K562 (cell line): ENCODE measurements at regions not wholly inside any gene's neighbourhood (a gene's known extent, or its start where the extent isn't known, plus 50 kb on each side); places are given as distances from the start of the nearest gene placed in this dataset.

Source experiments
- ATAC-seq: fragments of 200-7000 bp; cut with Tn5 transposase; 3 replicates; pipeline ENCODE4 v1.9.1; 2020; ENCODE audit warnings: moderate library complexity
- BruUV-seq: library from RNA; stranded (reverse); fragments of 400-500 nt; replicated peaks from 2 replicates; lab custom pipeline; 2021; lab: Mats Ljungman, UMichigan
- CTCF ChIA-PET: fragments of 300-600 bp; formaldehyde crosslinking; extraction: SDS; loops from one replicate; lab custom pipeline; 2021; ENCODE audit warnings: low intra/inter-chr PET ratio; lab: Yijun Ruan, JAX
- POLR2A ChIA-PET: fragments of 300-600, 350-650 bp; sonication (Branson Sonifier 250); formaldehyde crosslinking; extraction: SDS; loops from one replicate; lab custom pipeline; 2021; ENCODE audit warnings: antibody characterized with exemption, inconsistent platforms; lab: Yijun Ruan, JAX
- DNase-seq, 4 experiments: peaks; one replicate each; pipeline versions ENCODE4 v3.0.0 to v3.0.0-alpha.2; 2011 to 2018; ENCODE audit warnings: low spot score in 3 of 4, mixed read lengths in 3 of 4; ENCODE audit errors: extremely low read depth in 1 of 4
- FAIRE-seq: peaks from 2 replicates; lab custom pipeline; 2011; peaks lifted over from hg19 to GRCh38; lab: Jason Lieb, UNC
- H2AFZ ChIP-seq: 2 replicates; pipeline ENCODE4 v1.6.0; 2011; ENCODE audit warnings: low read depth, low read length, control low read depth, inconsistent platforms
- H3K27ac ChIP-seq: fragments of 200-600 bp; 3 replicates; pipeline ENCODE4 v1.8.0; 2011; ENCODE audit warnings: low read depth, mild to moderate bottlenecking, control low read depth, inconsistent platforms, low read length, moderate library complexity, mixed read lengths; ENCODE audit errors: extremely low read depth
- H3K27me3 ChIP-seq, 2 experiments: fragments of 300-600 bp in 1 of 2; 2 replicates in 1 of 2; 3 replicates in 1 of 2; pipeline versions ENCODE4 v1.6.0 to v1.8.0; 2011; ENCODE audit warnings: inconsistent platforms in 2 of 2, low read length in 2 of 2, mild to moderate bottlenecking in 1 of 2, mixed read lengths in 1 of 2, moderate library complexity in 1 of 2; ENCODE audit not compliant: control insufficient read depth in 2 of 2, insufficient read depth in 2 of 2
- H3K36me3 ChIP-seq: fragments of 300-600 bp; 3 replicates; pipeline ENCODE4 v1.8.0; 2011; ENCODE audit warnings: mild to moderate bottlenecking, low read length, inconsistent platforms; ENCODE audit not compliant: control insufficient read depth, insufficient read depth
- H3K4me1 ChIP-seq, 2 experiments: fragments of 200-600 bp in 1 of 2; replicated peaks in 1 of 2; 2 replicates in 1 of 2; 3 replicates in 1 of 2; pipeline versions ENCODE4 v1.5.1 to v1.8.0; 2011; ENCODE audit warnings: inconsistent platforms in 2 of 2, low read length in 2 of 2, mild to moderate bottlenecking in 1 of 2, mixed read lengths in 1 of 2, moderate library complexity in 1 of 2; ENCODE audit not compliant: control insufficient read depth in 2 of 2, insufficient read depth in 2 of 2
- H3K4me2 ChIP-seq: 2 replicates; pipeline ENCODE4 v1.6.1; 2011; ENCODE audit warnings: low read length, control low read depth, inconsistent platforms, mixed read lengths; ENCODE audit not compliant: insufficient read depth
- H3K4me3 ChIP-seq: fragments of 200-600 bp; sonication (generic), shearing (Covaris generic); 2 replicates; pipeline ENCODE4 v1.5.1; 2016; ENCODE audit warnings: control low read depth, inconsistent platforms
- H3K79me2 ChIP-seq: fragments of 200-600 bp; 3 replicates; pipeline ENCODE4 v1.8.0; 2011; ENCODE audit warnings: low read length, inconsistent platforms; ENCODE audit not compliant: control insufficient read depth, insufficient read depth
- H3K9ac ChIP-seq, 2 experiments: 2 replicates each; pipeline versions ENCODE4 v1.6.0 to v1.6.1; 2011; ENCODE audit warnings: low read depth in 2 of 2, low read length in 2 of 2, control low read depth in 1 of 2, inconsistent platforms in 1 of 2, mild to moderate bottlenecking in 1 of 2, mixed read lengths in 1 of 2; ENCODE audit not compliant: insufficient read depth in 1 of 2
- H3K9me1 ChIP-seq: one replicate; pipeline ENCODE4 v1.6.0; 2011; ENCODE audit warnings: inconsistent platforms, mild to moderate bottlenecking, low read length, moderate library complexity; ENCODE audit not compliant: control insufficient read depth, insufficient read depth
- H3K9me3 ChIP-seq: replicated peaks from 2 replicates; pipeline ENCODE4 v1.5.1; 2011; ENCODE audit warnings: low read depth, low read length, inconsistent platforms; ENCODE audit not compliant: control insufficient read depth, insufficient read depth
- H4K20me1 ChIP-seq: replicated peaks from 2 replicates; pipeline ENCODE4 v1.6.1; 2011; ENCODE audit warnings: low read length, inconsistent platforms, mixed read lengths; ENCODE audit not compliant: control insufficient read depth, insufficient read depth
- NELFE ChIP-seq: IDR thresholded peaks from 2 replicates; pipeline ENCODE4 v1.6.1; 2011; ENCODE audit warnings: mild to moderate bottlenecking; ENCODE audit not compliant: insufficient read depth, insufficient read length
- PTTG1 ChIP-seq: fragments of 450-650 bp; IDR thresholded peaks from 2 replicates; pipeline ENCODE4 v1.6.1; 2016; ENCODE audit warnings: low read depth, mild to moderate bottlenecking, missing genetic modification characterization, missing compliant biosample characterization
- SPI1 ChIP-seq: IDR thresholded peaks from 2 replicates; pipeline ENCODE4 v1.6.1; 2011; ENCODE audit warnings: low read depth, low read length, control low read depth, borderline replicate concordance
- TAF7 ChIP-seq: fragments of 450-650 bp; IDR thresholded peaks from 2 replicates; pipeline ENCODE4 v1.6.1; 2016; ENCODE audit warnings: missing genetic modification characterization, missing compliant biosample characterization
- ZNF124 ChIP-seq: sonication (generic); formaldehyde crosslinking; IDR thresholded peaks from 2 replicates; pipeline ENCODE4 v1.8.1; 2022; ENCODE audit warnings: missing genetic modification reagents
- ZNF24 ChIP-seq: fragments of 450-650 bp; IDR thresholded peaks from 2 replicates; pipeline ENCODE4 v1.6.1; 2016
- WGBS: fragments of 100-300 bp; shearing (Covaris generic); methylation state at CpG from one replicate; pipeline ENCODE4 v1.1.6; 2016; ENCODE audit warnings: low coverage, mixed read lengths; ENCODE audit not compliant: insufficient coverage; ENCODE audit errors: missing lambda C conversion rate; 5-methylcytosine and 5-hydroxymethylcytosine counted together
- in situ Hi-C: fragments of 300-500 bp; cut with MboI; formaldehyde crosslinking; loops from 4 replicates; pipeline ENCODE4 v1.15.0; 2018; ENCODE audit warnings: inconsistent platforms, mixed read lengths
- intact Hi-C: fragments of 100-400 bp; cut with micrococcal nuclease; formaldehyde crosslinking; loops from 2 replicates; pipeline ENCODE4 v1.14.2; 2022
- TF ChIP-seq, protein P1 (sequence below): fragments of 450-650 bp; IDR thresholded peaks from 2 replicates; pipeline ENCODE4 v1.6.1; 2016

DNA sequence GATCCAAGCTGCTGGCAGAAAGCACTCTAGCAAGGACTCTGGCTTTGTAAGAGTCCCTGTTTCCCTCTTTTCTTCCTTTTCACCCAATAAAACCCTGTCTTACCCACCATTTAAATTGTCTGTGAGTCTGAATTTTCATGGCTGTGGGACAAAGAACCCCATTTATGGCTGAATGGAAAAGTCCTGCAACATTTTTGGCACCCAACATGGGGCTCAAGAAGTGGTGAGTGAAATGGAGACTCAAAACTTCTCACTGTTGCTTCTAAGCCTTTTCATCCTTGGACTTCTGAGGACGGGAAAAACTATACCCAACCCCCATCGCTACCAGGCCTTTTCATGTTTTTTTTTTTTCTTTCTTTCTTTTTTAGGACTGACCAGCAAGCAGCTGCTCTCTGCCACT is 329.5 kb upstream of the CWC22 start:
- no peak overlapping the region for H3K4me2 ChIP-seq
- H4K20me1 ChIP-seq: no peaks in the 10 kb centered on the region
- 0% methylated on average over 1 of the region's 2 CpGs for WGBS
- ChIA-PET CTCF (no interaction called here), POLR2A (no interaction called here)
- no peaks in the 10 kb centered on the region for H3K27me3 ChIP-seq
- no peaks in the 10 kb centered on the region for H3K4me1 ChIP-seq
- BruUV-seq: no TSS peak
- no peak overlapping the region for H3K9ac ChIP-seq
- no peak overlapping the region for H3K4me3 ChIP-seq
- no peak overlapping the region for H2AFZ ChIP-seq
- in situ Hi-C loops (no loop called here), intact Hi-C loops (no loop called here)
- no peak for TF ChIP-seq ZNF124
- no peak for FAIRE-seq
- H3K9me3 ChIP-seq: peaks cover 1% of the 10 kb centered on the region
- H3K36me3 ChIP-seq: no peaks in the 10 kb centered on the region
- DNase-seq: no peak
- H3K9me1 ChIP-seq: no peaks in the 10 kb centered on the region
- no peaks in the 10 kb centered on the region for H3K79me2 ChIP-seq
- no peak for ATAC-seq
- H3K27ac ChIP-seq: no peak overlapping the region

DNA sequence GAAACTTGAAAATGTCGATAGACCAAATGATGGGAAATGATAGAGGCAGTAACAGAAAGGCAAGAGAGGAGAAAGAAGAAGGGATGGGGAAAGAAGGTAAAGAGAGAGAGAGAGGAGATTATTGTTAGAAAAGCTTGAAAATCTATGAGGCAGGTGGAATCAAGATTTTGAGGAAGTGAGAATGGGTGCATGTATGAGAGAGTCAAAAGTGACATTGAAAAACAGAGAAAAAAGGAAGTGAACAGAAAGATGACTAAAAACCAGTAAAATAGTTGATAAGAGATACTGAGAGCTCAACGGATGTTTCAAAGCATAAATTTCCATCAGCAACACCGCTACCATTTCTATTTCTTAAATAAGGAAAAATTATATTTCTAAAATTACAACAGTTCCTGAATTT is 327.4 kb upstream of the CWC22 start:
- no peaks in the 10 kb centered on the region for H3K36me3 ChIP-seq
- no peaks in the 10 kb centered on the region for H3K4me1 ChIP-seq
- H3K9ac ChIP-seq: no peak overlapping the region
- no peak overlapping the region for H3K4me2 ChIP-seq
- intact Hi-C loops (no loop called here), in situ Hi-C loops (no loop called here)
- no peaks in the 10 kb centered on the region; the same call in 1 of the 2 replicates for H3K9me3 ChIP-seq
- no peak overlapping the region for H2AFZ ChIP-seq
- no peaks in the 10 kb centered on the region for H3K79me2 ChIP-seq
- no peak overlapping the region for H3K4me3 ChIP-seq
- no peaks in the 10 kb centered on the region for H4K20me1 ChIP-seq
- FAIRE-seq: no peak
- no peak for ATAC-seq
- no TSS peak for BruUV-seq
- H3K27ac ChIP-seq: no peak overlapping the region
- H3K9me1 ChIP-seq: no peaks in the 10 kb centered on the region
- H3K27me3 ChIP-seq: no peaks in the 10 kb centered on the region
- ChIA-PET POLR2A (no interaction called here), CTCF (no interaction called here)
- TF ChIP-seq SPI1 (peak; percentile 5; the same call in 1 of the 2 replicates), ZNF24 (no peak), TAF7 (no peak), PTTG1 (no peak), NELFE (no peak)
- TF ChIP-seq, protein P1, sequence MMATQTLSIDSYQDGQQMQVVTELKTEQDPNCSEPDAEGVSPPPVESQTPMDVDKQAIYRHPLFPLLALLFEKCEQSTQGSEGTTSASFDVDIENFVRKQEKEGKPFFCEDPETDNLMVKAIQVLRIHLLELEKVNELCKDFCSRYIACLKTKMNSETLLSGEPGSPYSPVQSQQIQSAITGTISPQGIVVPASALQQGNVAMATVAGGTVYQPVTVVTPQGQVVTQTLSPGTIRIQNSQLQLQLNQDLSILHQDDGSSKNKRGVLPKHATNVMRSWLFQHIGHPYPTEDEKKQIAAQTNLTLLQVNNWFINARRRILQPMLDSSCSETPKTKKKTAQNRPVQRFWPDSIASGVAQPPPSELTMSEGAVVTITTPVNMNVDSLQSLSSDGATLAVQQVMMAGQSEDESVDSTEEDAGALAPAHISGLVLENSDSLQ: no peak
- DNase-seq: no peak
- WGBS: 0% methylated on average over 3 of the region's 3 CpGs
